H1 (cell line): ENCODE measurements at regions not wholly inside any gene's neighbourhood (a gene's known extent, or its start where the extent isn't known, plus 50 kb on each side); places are given as distances from the start of the nearest gene placed in this dataset.

Experiments used
- CEBPB ChIP-seq: IDR thresholded peaks from 2 replicates; pipeline ENCODE4 v1.6.1; 2012; ENCODE audit warnings: low read depth, low read length
- CHD2 ChIP-seq: IDR thresholded peaks from 2 replicates; pipeline ENCODE4 v1.6.1; 2012; ENCODE audit warnings: low read length, improper control_type of control experiment
- CTCF ChIP-seq, 3 experiments: IDR thresholded peaks; 1 replicate in 2 of 3; 2 replicates in 1 of 3; pipeline versions ENCODE4 v1.5.1 to v1.6.1; 2011; ENCODE audit warnings: low read length in 3 of 3, mild to moderate bottlenecking in 3 of 3, inconsistent platforms in 2 of 3, low read depth in 1 of 3, moderate library complexity in 1 of 3; ENCODE audit not compliant: insufficient read depth in 1 of 3; ENCODE audit errors: control extremely low read depth in 1 of 3
- JUND ChIP-seq: IDR thresholded peaks from 2 replicates; pipeline ENCODE4 v1.6.1; 2011; ENCODE audit warnings: mild to moderate bottlenecking, improper control_type of control experiment, low read length
- KDM5A ChIP-seq: fragments of 200-600 bp; IDR thresholded peaks from 2 replicates; pipeline ENCODE4 v1.7.1; 2012; ENCODE audit warnings: mild to moderate bottlenecking, low read length, inconsistent platforms, mixed read lengths
- SUZ12 ChIP-seq: fragments of 200-600 bp; sonication (generic); IDR thresholded peaks from 2 replicates; pipeline ENCODE4 v1.6.1; 2012; ENCODE audit warnings: mild to moderate bottlenecking, inconsistent platforms, low read length, moderate library complexity, mixed read lengths

DNA sequence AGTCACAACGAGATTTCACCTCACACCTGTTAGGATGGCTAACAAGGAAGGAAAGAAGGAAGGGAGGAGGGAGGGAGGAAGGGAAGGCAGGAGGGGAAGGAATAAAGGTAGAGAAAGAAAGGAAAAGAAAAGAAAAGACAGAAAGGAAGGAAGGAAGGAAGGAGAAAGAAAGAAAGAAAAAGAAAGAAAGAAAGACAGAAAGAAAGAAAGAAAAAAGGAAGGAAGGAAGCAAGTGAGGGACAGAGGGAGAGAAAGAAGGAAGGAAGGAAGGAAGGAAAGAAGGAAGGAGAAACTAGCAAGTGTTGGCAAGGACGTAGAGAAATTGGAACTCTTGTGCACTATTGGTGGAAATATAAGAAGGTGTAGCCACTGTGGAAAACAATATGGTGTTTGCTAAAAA lies 52.2 kb downstream of the CCDC185 start:
- no peak for TF ChIP-seq KDM5A
- no peak for TF ChIP-seq CEBPB
- no peak for TF ChIP-seq CHD2
- no peak for TF ChIP-seq CTCF (IDR thresholded peaks at IDR 0.05; ENCODE audit: control extremely low read depth in 1 of 3, insufficient read depth in 1 of 3, low read depth in 1 of 3, low read length in 3 of 3)
- no peak for TF ChIP-seq JUND
- no peak for TF ChIP-seq SUZ12
